NCI-H748 (cell line): ENCODE measurements at regions not wholly inside any gene's neighbourhood (a gene's known extent, or its start where the extent isn't known, plus 50 kb on each side); places are given as distances from the start of the nearest gene placed in this dataset.
A peak's percentile ranks its signal among the peaks of the same experiment; 100 is the strongest.

Experiments used
- DNase-seq: peaks from one replicate; lab custom pipeline; 2025; ENCODE audit not compliant: unreplicated experiment; lab: John Stamatoyannopoulos, UW

GRCh38 chr18:11324956-11325882 lies 175.8 kb upstream of the PIEZO2 start:
- DNase-seq: no peak

- no peak for DNase-seq
Measured at GRCh38 chr18:11324510-11324909, 175.1 kb upstream of the PIEZO2 start.

GRCh38 chr18:11323359-11323819 lies 174.0 kb upstream of the PIEZO2 start:
- DNase-seq: no peak

- no peak for DNase-seq
Measured at GRCh38 chr18:11322716-11323115, 173.3 kb upstream of the PIEZO2 start.

- DNase-seq: no peak
Measured at GRCh38 chr18:11322006-11322405, 172.6 kb upstream of the PIEZO2 start.

GRCh38 chr18:11320986-11321385 lies 171.6 kb upstream of the PIEZO2 start:
- DNase-seq: no peak

GRCh38 chr18:11316546-11316945 lies 167.2 kb upstream of the PIEZO2 start:
- DNase-seq: no peak

- DNase-seq: peak; percentile 18
Measured at GRCh38 chr18:11310476-11311086, 161.2 kb upstream of the PIEZO2 start.

- peak; percentile 4 for DNase-seq
Measured at GRCh38 chr18:11309172-11309571, 159.8 kb upstream of the PIEZO2 start.

GRCh38 chr18:11308499-11308898 lies 159.1 kb upstream of the PIEZO2 start:
- DNase-seq: no peak

- no peak for DNase-seq
Measured at GRCh38 chr18:11307716-11308115, 158.3 kb upstream of the PIEZO2 start.

GRCh38 chr18:11305507-11305906 lies 156.1 kb upstream of the PIEZO2 start:
- no peak for DNase-seq

- DNase-seq: no peak
Measured at GRCh38 chr18:11304928-11305327, 155.6 kb upstream of the PIEZO2 start.

- no peak for DNase-seq
Measured at GRCh38 chr18:11296946-11297345, 147.6 kb upstream of the PIEZO2 start.

- no peak for DNase-seq
Measured at GRCh38 chr18:11293794-11294193, 144.4 kb upstream of the PIEZO2 start.

- DNase-seq: no peak
Measured at GRCh38 chr18:11290786-11291185, 141.4 kb upstream of the PIEZO2 start.

GRCh38 chr18:11289248-11289647 lies 139.9 kb upstream of the PIEZO2 start:
- no peak for DNase-seq

- no peak for DNase-seq
Measured at GRCh38 chr18:11288401-11288800, 139.0 kb upstream of the PIEZO2 start.

- DNase-seq: no peak
Measured at GRCh38 chr18:11286431-11286830, 137.1 kb upstream of the PIEZO2 start.

GRCh38 chr18:11284811-11285210 lies 135.4 kb upstream of the PIEZO2 start:
- no peak for DNase-seq

GRCh38 chr18:11284349-11284748 lies 135.0 kb upstream of the PIEZO2 start:
- no peak for DNase-seq

- no peak for DNase-seq
Measured at GRCh38 chr18:11283479-11284161, 134.3 kb upstream of the PIEZO2 start.
